HL-60/S4 treated with phorbol 12-myristate 13-acetate at 8.2 ng/mL for 4 days and 3 days (cell line): ENCODE measurements at regions not wholly inside any gene's neighbourhood (a gene's known extent, or its start where the extent isn't known, plus 50 kb on each side); places are given as distances from the start of the nearest gene placed in this dataset.

Experiments
- in situ Hi-C: fragments of 300-500 bp; cut with MboI; formaldehyde crosslinking; loops from 2 replicates; pipeline ENCODE4 v1.15.0; 2022; ENCODE audit warnings: low sequenced_read_pairs

GRCh38 chr2:71826826-71827523 lies 320.7 kb downstream of the CYP26B1 start:
- in situ Hi-C loops = no loop called here

- in situ Hi-C loops = no loop called here
Measured at GRCh38 chr2:71826299-71826698, 321.4 kb downstream of the CYP26B1 start.

- in situ Hi-C loops = no loop called here
Measured at GRCh38 chr2:71824436-71824835, 323.2 kb downstream of the CYP26B1 start.

GRCh38 chr2:71823526-71823925 lies 324.1 kb downstream of the CYP26B1 start:
- in situ Hi-C loops = no loop called here

- in situ Hi-C loops = no loop called here
Measured at GRCh38 chr2:71822463-71822862, 325.2 kb downstream of the CYP26B1 start.

- in situ Hi-C loops = no loop called here
Measured at GRCh38 chr2:71821856-71822255, 325.8 kb downstream of the CYP26B1 start.

GRCh38 chr2:71816815-71817214 lies 330.8 kb downstream of the CYP26B1 start:
- in situ Hi-C loops = no loop called here

- in situ Hi-C loops = no loop called here
Measured at GRCh38 chr2:71815701-71816474, 331.8 kb downstream of the CYP26B1 start.

GRCh38 chr2:71814885-71815284 lies 332.8 kb downstream of the CYP26B1 start:
- in situ Hi-C loops = no loop called here

GRCh38 chr2:71813807-71814470 lies 333.7 kb downstream of the CYP26B1 start:
- in situ Hi-C loops = no loop called here

GRCh38 chr2:71813315-71813714 lies 334.3 kb downstream of the CYP26B1 start:
- in situ Hi-C loops = no loop called here

- in situ Hi-C loops = no loop called here
Measured at GRCh38 chr2:71812736-71813135, 334.9 kb downstream of the CYP26B1 start.

GRCh38 chr2:71811726-71812125 lies 335.9 kb downstream of the CYP26B1 start:
- in situ Hi-C loops = no loop called here

GRCh38 chr2:71811157-71811556 lies 336.5 kb downstream of the CYP26B1 start:
- in situ Hi-C loops = no loop called here

GRCh38 chr2:71807581-71808451 lies 339.8 kb downstream of the CYP26B1 start:
- in situ Hi-C loops = no loop called here

- in situ Hi-C loops = no loop called here
Measured at GRCh38 chr2:71806432-71806831, 341.2 kb downstream of the CYP26B1 start.

- in situ Hi-C loops = no loop called here
Measured at GRCh38 chr2:71804281-71804751, 343.3 kb downstream of the CYP26B1 start.

GRCh38 chr2:71803398-71803797 lies 344.3 kb downstream of the CYP26B1 start:
- in situ Hi-C loops = no loop called here

GRCh38 chr2:71802556-71802955 lies 345.1 kb downstream of the CYP26B1 start:
- in situ Hi-C loops = no loop called here

GRCh38 chr2:71801969-71802368 lies 345.7 kb downstream of the CYP26B1 start:
- in situ Hi-C loops = no loop called here

GRCh38 chr2:71801556-71801955 lies 346.1 kb downstream of the CYP26B1 start:
- in situ Hi-C loops = no loop called here
